ENCODE measurements at regions not wholly inside any gene's neighbourhood (a gene's known extent, or its start where the extent isn't known, plus 50 kb on each side); places are given as distances from the start of the nearest gene placed in this dataset.
"Not testable (repeated sequence)": the region's sequence is repeated elsewhere in the genome, so short reads cannot be mapped to it uniquely, and the experiment has no call there.

GRCh38 chr11:116328851-116329250 lies 443.9 kb downstream of the BUD13 start:
- no peak for DNase-seq

- no peak for DNase-seq
These were observed 444.4 kb downstream of the BUD13 start for GRCh38 chr11:116328391-116328790.

- DNase-seq: no peak
These were observed 446.6 kb downstream of the BUD13 start for GRCh38 chr11:116326146-116326545.

GRCh38 chr11:116325247-116325646 lies 447.5 kb downstream of the BUD13 start:
- DNase-seq: no peak

GRCh38 chr11:116324077-116324476 lies 448.7 kb downstream of the BUD13 start:
- DNase-seq: not testable (repeated sequence)

GRCh38 chr11:116317212-116317611 lies 455.6 kb downstream of the BUD13 start:
- DNase-seq: no peak

GRCh38 chr11:116314006-116314405 lies 458.8 kb downstream of the BUD13 start:
- no peak for DNase-seq

- peak; percentile 69 for DNase-seq
These were observed 460.0 kb downstream of the BUD13 start for GRCh38 chr11:116312570-116313391.

- DNase-seq: no peak
These were observed 461.6 kb downstream of the BUD13 start for GRCh38 chr11:116311206-116311605.

- no peak for DNase-seq
These were observed 462.1 kb downstream of the BUD13 start for GRCh38 chr11:116310698-116311097.

- no peak for DNase-seq
These were observed 462.6 kb downstream of the BUD13 start for GRCh38 chr11:116310226-116310625.

- DNase-seq: no peak
These were observed 463.3 kb downstream of the BUD13 start for GRCh38 chr11:116309446-116309845.

- no peak for DNase-seq
These were observed 470.0 kb downstream of the BUD13 start for GRCh38 chr11:116302756-116303155.

- no peak for DNase-seq
These were observed 471.6 kb downstream of the BUD13 start for GRCh38 chr11:116301141-116301540.

- DNase-seq: no peak
These were observed 472.6 kb downstream of the BUD13 start for GRCh38 chr11:116300232-116300631.

- no peak for DNase-seq
These were observed 478.2 kb downstream of the BUD13 start for GRCh38 chr11:116294630-116295029.

- DNase-seq: no peak
These were observed 484.9 kb downstream of the BUD13 start for GRCh38 chr11:116287866-116288265.

GRCh38 chr11:116285026-116285425 lies 487.8 kb downstream of the BUD13 start:
- no peak for DNase-seq

GRCh38 chr11:116283300-116283699 lies 489.5 kb downstream of the BUD13 start:
- no peak for DNase-seq

- no peak for DNase-seq
These were observed 490.3 kb downstream of the BUD13 start for GRCh38 chr11:116282481-116282880.

GRCh38 chr11:116281173-116282160 lies 491.3 kb downstream of the BUD13 start:
- DNase-seq: no peak

- DNase-seq: no peak
These were observed 493.3 kb downstream of the BUD13 start for GRCh38 chr11:116279511-116279910.

GRCh38 chr11:116278076-116278475 lies 494.7 kb downstream of the BUD13 start:
- no peak for DNase-seq
